ENCODE measurements at regions not wholly inside any gene's neighbourhood (a gene's known extent, or its start where the extent isn't known, plus 50 kb on each side); places are given as distances from the start of the nearest gene placed in this dataset.

GRCh38 chr15:45827766-45828165 is 192.9 kb downstream of the SQOR start:
- TF ChIP-seq CTCF (IDR thresholded peaks at IDR 0.05; ENCODE audit: insufficient read depth, low read length, poor library complexity, severe bottlenecking) = no peak
- TF ChIP-seq EZH2phosphoT487 (conservative IDR thresholded peaks at IDR 0.05; ENCODE audit: low read length) = no peak

Data from SU-DHL-6 (cell line).